Hepatic stellate cell (primary cell): ENCODE measurements at regions not wholly inside any gene's neighbourhood (a gene's known extent, or its start where the extent isn't known, plus 50 kb on each side); places are given as distances from the start of the nearest gene placed in this dataset.
"Not testable (repeated sequence)": the region's sequence is repeated elsewhere in the genome, so short reads cannot be mapped to it uniquely, and the experiment has no call there.

Source experiments
- DNase-seq: peaks from one replicate; pipeline ENCODE4 v3.0.0; 2011; ENCODE audit warnings: low spot score

DNA sequence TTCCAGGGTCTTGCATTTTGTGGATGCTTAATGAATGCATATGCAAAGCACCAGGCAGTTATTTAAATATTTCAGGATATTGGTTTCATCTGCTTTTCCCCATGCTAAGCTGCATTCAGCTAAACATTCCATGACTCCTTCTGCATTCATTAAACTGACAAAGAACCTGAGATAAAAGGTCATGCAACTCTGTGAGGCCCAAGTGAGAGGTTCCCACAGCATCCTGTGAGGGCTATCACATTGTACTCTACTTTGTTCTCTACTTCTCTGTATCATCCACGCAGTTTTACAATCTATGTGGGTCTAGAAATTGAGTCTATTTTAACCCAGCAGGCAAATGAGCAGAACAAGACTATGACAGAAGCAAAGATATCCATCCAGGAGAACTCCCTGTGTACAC lies 86.4 kb upstream of the PRSS16 start:
- DNase-seq, result no peak

DNA sequence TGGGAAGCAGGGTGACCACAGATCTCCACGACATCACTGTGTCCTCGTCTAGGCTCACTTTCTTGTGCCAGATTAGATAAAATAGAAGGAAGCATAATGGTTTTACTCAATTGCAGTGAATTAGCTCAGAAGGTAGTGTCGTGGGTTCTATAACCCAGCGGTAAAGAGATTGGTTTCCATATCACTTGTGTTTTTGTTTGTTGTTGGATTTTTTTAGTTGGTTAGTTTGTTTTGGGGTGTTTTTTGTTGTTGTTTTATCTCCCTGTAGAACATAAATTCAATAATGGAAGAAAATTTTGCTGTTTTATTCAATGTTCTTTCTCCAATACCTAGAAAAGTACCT lies 85.9 kb upstream of the PRSS16 start:
- no peak for DNase-seq

DNA sequence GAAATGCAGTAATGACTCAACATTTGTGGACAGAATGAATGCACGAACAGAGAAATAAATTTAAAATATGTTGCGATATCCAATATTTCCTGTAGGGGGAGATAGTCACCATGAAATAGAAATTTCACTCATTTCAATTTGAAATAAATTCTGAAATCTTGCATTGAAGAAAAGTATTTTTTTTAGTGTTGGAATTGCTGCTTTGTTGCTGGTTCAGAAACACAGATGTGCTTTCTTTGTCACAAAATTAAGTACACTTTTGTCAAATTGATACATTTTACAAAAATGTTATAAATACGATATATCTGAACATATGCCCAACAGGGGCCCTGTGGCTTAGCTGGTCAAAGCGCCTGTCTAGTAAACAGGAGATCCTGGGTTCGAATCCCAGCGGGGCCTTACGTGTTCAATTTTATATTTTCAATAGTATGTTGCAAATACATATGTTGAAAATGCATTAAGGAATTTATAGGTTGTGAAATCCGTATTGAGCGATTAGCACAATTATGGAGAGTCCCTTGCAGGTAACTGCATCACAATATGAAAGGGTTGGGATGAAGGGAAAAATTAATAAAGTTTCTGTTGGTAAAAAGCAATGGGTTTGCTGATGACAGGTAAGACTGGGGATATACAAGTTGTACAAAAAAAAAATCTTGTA lies 85.4 kb upstream of the PRSS16 start:
- no peak for DNase-seq

DNA sequence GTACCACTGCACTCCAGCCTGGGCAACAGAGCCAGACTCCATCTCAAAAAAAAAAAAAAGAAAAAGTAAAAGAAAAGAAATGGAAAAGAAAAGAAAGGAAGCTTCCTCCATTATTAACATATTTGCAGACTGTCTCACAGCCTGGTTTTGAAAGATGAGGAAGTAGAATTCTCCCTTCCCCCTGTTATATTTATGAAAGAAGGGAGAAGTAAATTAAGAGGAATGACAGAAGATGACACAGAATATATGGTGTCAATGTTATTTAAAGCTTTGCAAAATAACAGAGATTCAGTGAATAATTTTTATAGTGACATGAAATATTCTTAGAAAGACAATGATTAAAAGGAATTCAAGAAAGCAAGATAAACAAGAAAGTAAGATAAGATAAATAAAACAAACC lies 83.7 kb upstream of the PRSS16 start:
- DNase-seq, result no peak

DNA sequence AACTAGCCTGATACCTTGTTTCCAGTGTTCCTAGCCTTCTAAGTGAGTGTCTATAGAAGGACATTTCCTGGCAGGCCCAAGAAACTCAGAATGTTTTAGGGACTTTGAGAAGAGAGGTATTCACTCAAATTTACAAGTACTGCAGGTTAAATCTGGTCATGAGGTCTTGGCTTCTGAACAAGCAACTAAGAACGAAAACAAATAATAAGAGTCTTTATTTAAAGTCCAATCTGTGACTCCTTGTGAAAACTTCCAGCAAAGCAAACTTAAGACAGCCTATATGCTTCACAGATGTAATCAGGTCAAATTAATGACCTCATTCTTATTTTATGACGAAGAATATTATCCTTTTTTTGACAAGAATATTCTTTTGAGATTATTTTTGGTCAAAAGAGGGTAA lies 79.4 kb upstream of the PRSS16 start:
- peak; percentile 48 for DNase-seq

DNA sequence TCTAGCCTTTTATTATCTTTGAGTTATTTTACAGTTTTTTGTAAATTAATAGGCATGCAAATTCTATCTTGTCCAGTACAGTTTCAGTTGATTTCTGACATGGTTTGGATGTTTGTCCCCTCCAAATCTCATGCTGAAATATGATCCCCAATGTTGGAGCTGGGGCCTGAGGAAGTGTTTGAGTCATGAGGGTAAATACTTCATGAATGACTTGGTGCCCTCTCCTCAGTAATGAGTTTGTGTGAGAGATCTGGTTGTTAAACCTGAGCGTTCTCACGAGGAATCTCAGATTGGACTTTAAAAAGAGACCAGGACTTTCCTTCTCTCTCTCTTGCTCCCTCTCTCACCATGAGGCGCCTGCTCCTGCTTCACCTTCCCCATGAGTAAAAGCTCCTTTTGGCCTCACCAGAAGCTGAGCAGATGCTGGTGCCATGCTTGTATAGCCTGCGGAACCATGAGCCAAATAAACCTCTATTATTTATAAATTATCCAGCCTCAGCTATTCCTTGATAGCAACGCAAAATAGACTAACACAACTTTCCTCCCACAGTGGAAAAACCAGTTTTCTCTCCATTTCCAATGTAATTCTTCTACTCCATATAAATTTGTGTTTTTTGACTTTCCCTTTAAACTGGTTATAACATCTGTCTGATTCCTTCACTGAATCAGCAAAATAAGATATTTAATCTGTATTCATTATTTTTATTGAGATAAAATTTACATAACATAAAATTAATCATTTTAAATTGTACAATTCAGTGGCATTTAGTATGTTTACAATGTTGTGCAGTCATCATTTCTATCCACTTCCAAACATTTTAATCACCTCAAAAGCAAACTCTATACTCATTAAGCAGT lies 78.7 kb upstream of the PRSS16 start:
- peak; percentile 61 for DNase-seq

DNA sequence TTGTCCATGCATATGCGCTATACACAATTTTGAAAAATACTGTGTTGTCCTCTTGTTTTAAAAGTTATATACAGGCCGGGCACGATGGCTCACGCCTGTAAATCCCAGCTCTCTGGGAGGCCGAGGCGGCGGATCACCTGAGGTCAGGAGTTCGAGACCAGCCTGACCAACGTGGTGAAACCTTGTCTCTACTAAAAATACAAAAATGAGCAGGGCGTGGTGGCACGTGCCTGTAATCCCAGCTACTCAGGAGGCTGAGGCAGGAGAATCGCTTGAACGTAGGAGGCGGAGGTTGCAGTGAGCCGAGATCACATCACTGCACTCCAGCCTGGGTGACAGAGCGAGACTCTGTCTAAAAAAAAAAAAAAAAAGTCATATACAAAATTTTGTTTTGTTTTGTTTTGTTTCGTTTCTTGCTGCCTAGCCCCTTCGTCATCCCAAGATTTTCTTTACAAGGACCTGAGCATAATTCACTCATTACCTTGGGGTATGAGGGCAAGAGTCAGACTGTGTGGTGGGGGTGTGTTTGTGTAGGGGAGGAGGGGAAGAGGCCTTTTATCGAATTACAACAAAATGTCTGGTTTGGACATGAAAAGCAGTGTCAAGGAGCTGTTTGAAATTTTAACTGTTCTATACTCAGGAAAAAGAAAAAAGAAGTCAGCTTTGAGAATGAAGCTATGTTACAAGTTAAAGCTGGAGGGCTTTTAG lies 74.8 kb upstream of the PRSS16 start:
- not testable (repeated sequence) for DNase-seq

DNA sequence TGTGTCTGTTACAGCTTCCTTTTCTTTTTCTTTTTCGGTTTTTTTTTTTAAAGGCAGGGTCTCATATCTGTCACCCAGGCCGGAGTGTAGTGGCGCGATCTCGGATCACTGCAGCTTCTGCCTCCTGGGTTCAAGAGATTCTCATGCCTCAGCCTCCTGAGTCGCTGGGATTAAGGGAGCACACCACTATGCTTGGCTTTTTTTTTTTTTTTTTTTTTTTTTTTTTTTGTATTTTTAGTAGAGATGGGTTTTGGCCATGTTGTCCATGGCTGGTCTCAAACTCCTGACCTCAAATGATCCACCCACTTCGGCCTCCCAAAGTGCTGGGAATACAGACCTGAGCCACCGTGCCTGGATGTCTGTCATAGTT lies 74.3 kb upstream of the PRSS16 start:
- not testable (repeated sequence) for DNase-seq

DNA sequence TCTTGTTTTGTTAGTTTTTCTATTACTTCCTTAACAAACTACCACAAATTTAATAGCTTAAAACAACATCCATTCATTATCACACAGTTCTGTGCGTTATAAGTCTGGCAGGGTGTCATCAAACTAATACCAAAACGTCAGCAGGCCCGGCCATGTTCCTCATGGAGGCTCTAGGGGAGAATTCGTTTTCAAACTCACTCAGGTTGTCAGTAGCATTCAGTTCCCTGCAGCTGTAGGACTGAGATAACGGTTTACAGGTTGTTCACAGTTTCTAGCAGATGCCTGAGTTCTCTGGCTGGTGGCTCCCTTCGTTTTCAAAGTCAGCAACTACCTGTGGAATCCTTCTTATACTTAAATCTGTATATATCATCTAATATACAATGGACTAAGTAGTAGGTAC lies 72.5 kb upstream of the PRSS16 start:
- no peak for DNase-seq

DNA sequence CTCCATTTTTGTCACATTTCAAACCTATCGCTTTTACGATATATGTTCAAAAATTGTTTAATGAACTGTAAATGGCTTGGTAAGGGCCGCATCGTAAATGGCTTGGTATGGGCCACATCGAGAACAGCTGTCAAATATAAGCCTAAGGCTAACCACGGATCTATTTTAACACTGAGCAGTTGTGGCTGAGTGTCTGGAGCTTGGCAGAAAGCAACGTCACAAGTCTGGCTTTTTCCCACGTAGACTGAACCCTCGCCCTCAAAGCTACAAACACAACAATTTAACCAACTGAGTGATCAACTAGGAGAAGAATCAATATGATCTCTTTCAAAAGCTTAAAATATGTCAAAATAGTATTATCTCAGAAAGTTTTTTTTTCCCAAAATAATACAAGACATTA lies 71.4 kb upstream of the PRSS16 start:
- DNase-seq, result no peak

DNA sequence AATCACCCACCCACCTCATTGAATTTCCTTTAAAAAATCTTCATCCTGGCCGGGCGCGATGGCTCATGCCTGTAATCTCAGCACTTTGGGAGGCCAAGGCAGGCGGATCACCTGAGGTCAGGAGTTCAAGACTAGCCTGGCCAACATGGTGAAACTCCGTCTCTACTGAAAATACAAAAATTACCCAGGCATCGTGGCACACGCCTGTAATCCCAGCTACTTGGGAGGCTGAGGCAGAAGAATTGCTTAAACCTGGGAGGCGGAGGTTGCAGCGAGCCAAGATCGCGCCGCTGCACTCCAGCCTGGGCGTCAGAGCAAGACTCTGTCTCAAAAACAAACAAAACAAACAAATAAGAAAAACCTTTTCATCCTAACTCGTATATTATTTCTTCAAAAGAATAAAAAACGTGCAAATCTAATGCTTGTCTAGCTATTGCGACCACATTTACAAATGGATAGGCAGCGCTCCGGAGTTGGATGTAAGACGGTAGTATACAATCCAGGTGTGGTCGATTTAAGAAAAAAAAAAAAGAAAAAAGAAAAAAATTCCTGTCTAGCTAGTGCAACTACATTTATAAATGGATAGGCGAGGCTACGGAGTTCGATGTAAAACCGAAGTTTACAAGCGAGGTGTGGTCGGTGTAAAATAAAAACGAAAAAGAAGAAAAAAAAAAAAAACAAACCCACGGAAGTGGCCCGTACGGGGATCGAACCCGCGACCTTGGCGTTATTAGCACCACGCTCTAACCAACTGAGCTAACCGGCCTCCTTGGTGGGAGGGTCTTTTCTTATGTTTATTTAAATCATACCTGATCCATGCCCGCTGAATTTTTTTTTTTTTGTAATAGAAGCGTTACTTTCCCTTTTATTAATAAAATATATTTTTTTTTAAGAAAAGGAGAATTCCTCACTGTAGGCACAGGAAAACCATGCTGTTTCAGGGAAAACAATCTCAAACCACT lies 70.7 kb upstream of the PRSS16 start:
- DNase-seq, result peak; percentile 35

DNA sequence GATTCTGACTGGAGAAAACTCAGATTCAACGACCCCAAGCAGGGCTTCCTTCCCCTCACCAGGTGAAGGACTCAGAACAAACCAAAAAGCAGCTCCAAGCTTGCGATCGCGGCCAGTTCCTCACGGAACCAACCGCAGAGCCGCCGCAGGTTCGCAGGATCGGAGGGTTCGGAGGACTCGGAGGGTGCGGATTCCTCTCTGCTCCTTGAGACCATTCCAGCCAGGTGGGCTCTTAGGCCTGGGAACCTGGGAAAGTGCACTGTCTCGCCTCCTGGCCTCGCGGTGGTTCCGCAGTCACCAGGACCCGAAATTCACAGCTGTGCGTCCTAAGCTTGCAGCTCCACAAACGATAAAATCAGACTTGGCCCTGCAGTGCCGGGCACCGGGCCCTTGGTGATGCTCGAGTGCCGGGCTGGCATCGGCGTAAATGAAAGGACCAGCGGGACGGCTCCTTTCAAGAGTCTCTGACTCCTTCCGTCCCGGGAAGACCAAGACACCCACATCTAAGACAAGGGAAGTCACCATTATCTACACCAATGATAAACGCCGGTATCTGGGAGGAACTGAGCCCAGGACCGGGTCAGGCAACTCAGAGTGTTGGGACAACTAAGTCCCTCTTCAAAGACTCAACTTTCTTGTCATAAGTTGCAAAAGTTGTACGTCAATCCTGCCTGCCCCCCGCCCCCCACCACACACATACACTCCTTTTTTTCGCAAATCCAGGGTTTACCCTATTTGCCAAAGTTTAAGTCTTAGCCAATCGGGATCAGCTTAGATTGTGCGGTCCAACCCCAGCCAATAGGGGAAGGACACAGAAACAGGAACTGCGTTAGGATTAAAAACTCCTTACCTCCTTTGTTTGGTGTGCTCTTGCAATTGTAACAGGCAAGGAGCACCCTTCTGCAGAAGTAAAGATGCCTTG lies 69.8 kb upstream of the PRSS16 start:
- DNase-seq, result peak; percentile 84

DNA sequence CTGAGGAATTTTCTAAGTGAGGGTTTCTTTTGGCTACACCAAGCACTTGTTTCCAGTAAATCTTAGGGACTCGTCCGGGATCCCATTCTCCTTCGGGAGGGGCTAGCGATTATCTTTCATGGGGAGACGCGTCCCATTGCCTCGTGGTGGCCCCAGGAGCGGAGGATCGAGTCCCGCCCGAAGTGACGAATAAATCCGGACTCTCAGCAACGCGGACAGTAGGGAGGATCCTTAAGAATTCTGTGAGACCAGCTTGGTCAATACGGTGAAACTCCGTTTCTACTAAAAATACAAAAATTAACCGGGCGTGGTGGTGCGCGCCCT lies 69.1 kb upstream of the PRSS16 start:
- DNase-seq, result peak; percentile 35

DNA sequence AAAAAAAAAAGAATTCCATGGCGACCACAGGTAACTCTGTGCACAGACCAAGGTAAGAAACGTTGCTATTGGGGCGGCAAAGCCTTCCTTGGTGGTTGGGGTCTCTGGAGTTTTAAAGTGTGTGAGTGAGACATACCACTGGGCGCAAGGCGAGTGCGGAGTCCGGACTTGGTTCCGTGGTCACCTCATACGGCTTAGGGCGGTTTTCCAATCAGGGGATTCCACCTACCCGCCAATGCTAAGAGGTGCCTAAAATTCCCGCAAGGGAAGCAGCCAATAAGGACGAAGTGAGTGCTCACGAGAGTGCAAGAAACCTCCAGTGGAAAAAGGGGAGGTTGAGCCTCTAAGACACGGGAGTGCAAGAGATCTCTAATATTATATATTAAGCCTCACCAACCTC lies 68.6 kb upstream of the PRSS16 start:
- DNase-seq, result no peak

DNA sequence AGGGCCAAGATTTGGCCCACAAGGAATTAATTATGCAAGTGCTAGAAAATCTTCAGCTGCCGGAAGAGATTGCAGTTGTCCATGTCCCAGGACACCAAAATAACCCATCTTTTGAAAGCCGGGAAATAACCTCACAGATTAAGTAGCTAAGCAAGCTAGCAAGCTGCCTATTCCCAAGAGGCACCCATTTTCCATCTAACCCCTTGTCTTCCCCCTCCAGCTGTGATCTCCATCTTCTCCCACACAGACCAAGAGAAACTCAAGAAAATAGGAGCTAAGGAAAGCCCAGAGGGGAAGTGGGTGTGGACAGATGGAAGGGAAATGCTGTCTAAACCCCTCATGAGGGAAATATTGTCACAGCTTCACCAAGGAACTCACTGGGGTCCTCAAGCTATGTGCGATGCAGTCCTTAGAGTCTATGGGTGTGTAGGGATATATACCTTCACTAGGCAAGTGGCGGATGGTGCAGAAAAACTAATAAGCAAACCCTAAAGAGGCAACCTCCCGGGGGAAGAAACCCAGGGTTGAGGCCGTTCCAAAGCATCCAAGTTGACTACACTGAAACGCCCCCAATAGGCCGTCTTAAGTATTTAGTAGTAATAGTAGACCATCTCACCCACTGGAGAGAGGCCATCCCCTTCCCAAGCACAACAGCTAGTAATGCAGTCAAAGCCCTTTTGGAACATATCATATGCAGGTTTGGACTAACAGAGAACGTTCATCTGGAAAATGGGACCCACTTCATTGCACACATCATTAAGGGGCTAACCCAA lies 64.3 kb upstream of the PRSS16 start:
- no peak for DNase-seq

DNA sequence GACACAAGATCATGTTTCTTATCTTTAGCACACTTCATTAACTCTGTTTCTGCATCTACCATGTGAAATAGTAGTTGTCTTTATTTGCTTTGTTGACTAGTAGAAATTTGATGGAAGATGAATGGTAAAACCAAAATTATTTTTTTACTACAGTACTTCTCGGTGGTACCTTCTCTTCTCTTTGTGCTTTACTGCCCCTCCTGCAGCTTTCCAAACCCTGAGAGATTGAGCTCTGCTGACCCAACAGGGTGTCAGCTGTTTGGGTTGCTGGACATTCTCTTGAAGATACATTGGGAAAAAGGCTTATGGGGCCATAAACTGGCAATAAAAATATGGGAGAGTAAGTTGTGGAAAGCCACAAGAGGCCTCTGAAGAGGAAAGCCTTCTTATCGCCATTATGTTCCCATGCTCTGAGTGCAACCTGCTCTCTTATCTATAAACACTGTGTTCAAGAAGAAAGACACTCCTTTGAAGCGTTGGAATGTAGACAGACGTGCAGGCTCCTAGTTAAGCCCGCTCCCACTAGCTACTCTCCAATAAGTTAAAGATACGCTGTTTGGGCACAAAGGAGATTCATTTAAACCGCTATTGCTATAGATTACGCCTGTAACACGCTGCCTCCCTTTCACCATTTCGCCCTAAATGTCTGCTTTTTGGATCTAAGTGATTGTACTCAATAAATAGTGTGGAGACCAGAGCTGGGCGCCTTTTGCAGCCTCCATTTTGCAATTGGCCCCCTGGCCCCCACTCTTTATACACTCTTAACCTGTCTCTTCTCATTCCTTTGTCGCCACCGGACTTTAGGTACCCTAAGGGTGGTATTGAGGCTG lies 60.1 kb upstream of the PRSS16 start:
- DNase-seq, result no peak

DNA sequence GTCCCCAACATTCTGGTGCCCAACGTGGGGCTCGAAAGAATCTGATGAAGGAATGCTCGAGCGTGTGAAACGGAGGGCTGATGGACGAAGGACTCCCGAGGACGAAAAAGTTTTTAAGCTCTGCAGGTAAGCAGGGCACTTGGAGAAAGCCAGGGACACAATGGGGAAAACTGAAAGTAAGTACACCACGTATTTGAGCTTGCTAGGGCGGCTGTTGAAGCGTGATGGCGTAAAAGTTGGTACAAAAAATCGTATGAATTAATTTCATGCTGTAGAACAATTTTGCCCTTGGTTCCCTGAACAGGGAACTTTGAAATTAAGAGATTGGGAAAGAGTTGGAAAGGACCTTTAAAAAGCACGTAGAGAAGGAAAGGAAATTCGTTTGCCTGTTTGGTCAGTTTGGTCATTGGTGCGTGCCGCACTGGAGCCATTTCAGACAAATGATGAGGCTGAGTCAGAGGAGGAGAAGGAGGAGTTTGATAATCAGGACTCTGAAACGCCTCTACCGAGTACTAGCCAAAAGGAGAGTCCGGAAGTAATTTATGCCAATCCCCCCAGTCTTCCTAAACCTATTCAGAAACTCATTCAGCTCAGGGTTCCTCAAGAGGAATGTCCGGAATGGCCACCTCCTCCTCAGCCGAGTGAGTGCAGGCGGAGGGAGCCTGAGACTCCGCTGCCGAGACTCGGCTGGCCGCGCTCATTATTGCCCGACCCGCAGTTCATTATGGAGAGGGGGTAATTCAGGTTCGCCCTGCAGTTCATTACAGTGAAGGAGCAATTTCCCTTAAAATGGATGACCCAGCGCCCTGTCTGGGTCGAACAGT lies 59.2 kb upstream of the PRSS16 start:
- peak; percentile 73 for DNase-seq

DNA sequence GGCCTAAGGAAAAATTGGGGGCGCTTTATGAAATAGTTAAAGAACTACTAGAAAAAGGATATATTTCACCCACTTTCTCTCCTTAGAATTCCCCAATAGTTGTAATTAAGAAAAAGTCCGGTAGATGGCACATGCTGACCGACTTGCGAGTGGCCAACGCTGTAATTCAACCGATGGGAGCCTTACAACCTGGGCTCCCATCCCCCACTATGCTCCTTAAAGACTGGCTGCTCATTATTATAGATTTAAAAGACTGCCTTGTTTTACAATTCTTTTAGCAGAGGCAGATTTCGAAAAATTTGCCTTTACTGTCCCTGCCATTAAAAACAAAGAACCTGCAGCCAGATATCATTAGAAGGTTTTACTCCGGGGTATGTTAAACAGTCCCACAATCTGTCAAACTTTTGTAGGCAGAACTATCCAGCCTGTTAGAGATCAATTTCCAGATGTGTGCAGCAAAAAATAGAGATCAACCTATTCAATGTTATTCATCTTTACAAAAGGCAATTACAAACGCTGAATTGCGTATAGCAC lies 58.5 kb upstream of the PRSS16 start:
- peak; percentile 58 for DNase-seq
